Putamen (tissue), 1 donor: ENCODE measurements at regions not wholly inside any gene's neighbourhood (a gene's known extent, or its start where the extent isn't known, plus 50 kb on each side); places are given as distances from the start of the nearest gene placed in this dataset.

ENCODE experiments used
- DNase-seq: peaks from one replicate; pipeline ENCODE4 v3.0.0-alpha.2; 2016; ENCODE audit warnings: low spot score

GRCh38 chr13:32910530-32910929 is 105.7 kb upstream of the KL start:
- no peak for DNase-seq

GRCh38 chr13:32911506-32911905 is 104.7 kb upstream of the KL start:
- no peak for DNase-seq

- no peak for DNase-seq
Observed at GRCh38 chr13:32914686-32915085, 101.5 kb upstream of the KL start.

GRCh38 chr13:32917504-32917903 is 98.7 kb upstream of the KL start:
- no peak for DNase-seq

- DNase-seq = no peak
Observed at GRCh38 chr13:32923725-32924124, 92.5 kb upstream of the KL start.

- DNase-seq = no peak
Observed at GRCh38 chr13:32924886-32925285, 91.3 kb upstream of the KL start.

- DNase-seq = no peak
Observed at GRCh38 chr13:32925506-32925905, 90.7 kb upstream of the KL start.

GRCh38 chr13:32932376-32932775 is 83.8 kb upstream of the KL start:
- no peak for DNase-seq

GRCh38 chr13:32936716-32937115 is 79.5 kb upstream of the KL start:
- no peak for DNase-seq

GRCh38 chr13:32938314-32938713 is 77.9 kb upstream of the KL start:
- DNase-seq = no peak

GRCh38 chr13:32938907-32939306 is 77.3 kb upstream of the KL start:
- no peak for DNase-seq

GRCh38 chr13:32940601-32941000 is 75.6 kb upstream of the KL start:
- DNase-seq = peak; percentile 29

GRCh38 chr13:32941368-32941767 is 74.9 kb upstream of the KL start:
- no peak for DNase-seq

GRCh38 chr13:32946558-32946957 is 69.7 kb upstream of the KL start:
- DNase-seq = no peak

GRCh38 chr13:32947411-32948276 is 68.6 kb upstream of the KL start:
- DNase-seq = peak; percentile 42

GRCh38 chr13:32949820-32950219 is 66.4 kb upstream of the KL start:
- no peak for DNase-seq

GRCh38 chr13:32951580-32951979 is 64.6 kb upstream of the KL start:
- DNase-seq = no peak

- DNase-seq = no peak
Observed at GRCh38 chr13:32955881-32956594, 60.2 kb upstream of the KL start.

- no peak for DNase-seq
Observed at GRCh38 chr13:32956595-32956933, 59.7 kb upstream of the KL start.

GRCh38 chr13:32960626-32961025 is 55.6 kb upstream of the KL start:
- DNase-seq = no peak

- no peak for DNase-seq
Observed at GRCh38 chr13:32961724-32962123, 54.5 kb upstream of the KL start.

GRCh38 chr13:32962342-32962741 is 53.9 kb upstream of the KL start:
- DNase-seq = no peak

GRCh38 chr13:32964987-32965386 is 51.2 kb upstream of the KL start:
- DNase-seq = no peak
